ENCODE measurements at regions not wholly inside any gene's neighbourhood (a gene's known extent, or its start where the extent isn't known, plus 50 kb on each side); places are given as distances from the start of the nearest gene placed in this dataset.

DNA sequence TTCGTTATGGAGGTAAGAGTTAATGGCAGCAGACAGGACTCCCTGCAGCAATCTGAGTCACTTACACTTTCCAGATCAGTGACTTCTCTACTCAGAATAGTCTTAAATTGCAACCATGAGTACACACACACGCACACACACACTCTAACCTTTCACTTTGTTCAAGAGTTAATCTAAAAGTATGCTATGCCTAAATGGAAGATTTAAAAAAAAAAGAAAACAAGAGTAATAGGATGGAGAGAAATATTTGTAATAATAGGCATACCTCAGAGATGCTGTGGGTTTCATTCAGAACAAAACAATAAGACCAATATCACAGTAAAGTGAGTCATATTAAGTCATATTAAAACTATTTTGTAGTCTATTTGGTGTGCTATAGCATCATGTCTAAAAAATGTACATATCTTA, 969.1 kb upstream of the PCDH10 start:
- CTCF ChIA-PET: no interaction called here
- POLR2A ChIA-PET: no interaction called here
- no peaks in the 10 kb centered on the region for H3K27me3 ChIP-seq (ENCODE audit: control insufficient read depth, insufficient read depth, low read length)
- peaks cover 6% of the 10 kb centered on the region; the same call in 1 of the 2 replicates for H3K9me3 ChIP-seq (ENCODE audit: control insufficient read depth, insufficient read depth, low read length)
- H3K27ac ChIP-seq (ENCODE audit: low read depth, low read length): no peak overlapping the region
- peak; percentile 26 for DNase-seq (ENCODE audit: low read depth, low spot score)
- no peak for TF ChIP-seq CTCF (IDR thresholded peaks at IDR 0.05; ENCODE audit: low read depth, low read length)
- no peak overlapping the region; the same call in 1 of the 2 replicates for H3K4me3 ChIP-seq (ENCODE audit: low read depth, low read length)

GRCh38 chr4:132195176-132195575, 953.9 kb upstream of the PCDH10 start:
- no peaks in the 10 kb centered on the region for H3K27me3 ChIP-seq (ENCODE audit: control insufficient read depth, insufficient read depth, low read length)
- TF ChIP-seq CTCF (IDR thresholded peaks at IDR 0.05; ENCODE audit: low read depth, low read length): no peak
- H3K9me3 ChIP-seq (ENCODE audit: control insufficient read depth, insufficient read depth, low read length): no peaks in the 10 kb centered on the region
- ChIA-PET CTCF (no interaction called here), POLR2A (no interaction called here)
- no peak for DNase-seq (ENCODE audit: low read depth, low spot score)
- no peak overlapping the region for H3K4me3 ChIP-seq (ENCODE audit: low read depth, low read length)
- no peak overlapping the region for H3K27ac ChIP-seq (ENCODE audit: low read depth, low read length)

- ChIA-PET CTCF (no interaction called here), POLR2A (no interaction called here)
- Histone ChIP-seq H3K4me3 (ENCODE audit: low read depth, low read length) (no peak overlapping the region), H3K9me3 (ENCODE audit: control insufficient read depth, insufficient read depth, low read length) (no peaks in the 10 kb centered on the region), H3K27ac (ENCODE audit: low read depth, low read length) (no peak overlapping the region), H3K27me3 (ENCODE audit: control insufficient read depth, insufficient read depth, low read length) (no peaks in the 10 kb centered on the region)
- DNase-seq (ENCODE audit: low read depth, low spot score): no peak
- no peak for TF ChIP-seq CTCF (IDR thresholded peaks at IDR 0.05; ENCODE audit: low read depth, low read length)
Observed at GRCh38 chr4:132203618-132204017, 945.5 kb upstream of the PCDH10 start.

- H3K9me3 ChIP-seq (ENCODE audit: control insufficient read depth, insufficient read depth, low read length): no peaks in the 10 kb centered on the region
- H3K27me3 ChIP-seq (ENCODE audit: control insufficient read depth, insufficient read depth, low read length): no peaks in the 10 kb centered on the region
- no peak for DNase-seq (ENCODE audit: low read depth, low spot score)
- H3K4me3 ChIP-seq (ENCODE audit: low read depth, low read length): no peak overlapping the region
- ChIA-PET POLR2A (no interaction called here), CTCF (interaction anchor here (0.7 kb wide), 1 partner anchor 10 kb away, joined by 3 read pairs; no protein-coding TSS in a partner anchor)
- H3K27ac ChIP-seq (ENCODE audit: low read depth, low read length): no peak overlapping the region
- TF ChIP-seq CTCF (IDR thresholded peaks at IDR 0.05; ENCODE audit: low read depth, low read length): no peak
Observed at GRCh38 chr4:132214519-132214918, 934.6 kb upstream of the PCDH10 start.

GRCh38 chr4:132218406-132218805, 930.7 kb upstream of the PCDH10 start:
- H3K4me3 ChIP-seq (ENCODE audit: low read depth, low read length): no peak overlapping the region
- no peak for TF ChIP-seq CTCF (IDR thresholded peaks at IDR 0.05; ENCODE audit: low read depth, low read length)
- ChIA-PET POLR2A (no interaction called here), CTCF (interaction anchor here (0.9 kb wide), 1 partner anchor 15 kb away, joined by 3 read pairs; no protein-coding TSS in a partner anchor)
- no peaks in the 10 kb centered on the region for H3K27me3 ChIP-seq (ENCODE audit: control insufficient read depth, insufficient read depth, low read length)
- DNase-seq (ENCODE audit: low read depth, low spot score): no peak
- H3K27ac ChIP-seq (ENCODE audit: low read depth, low read length): no peak overlapping the region
- H3K9me3 ChIP-seq (ENCODE audit: control insufficient read depth, insufficient read depth, low read length): no peaks in the 10 kb centered on the region

Data from AG04450 (cell line).